Lung microvascular endothelial cell (primary cell): ENCODE measurements at regions not wholly inside any gene's neighbourhood (a gene's known extent, or its start where the extent isn't known, plus 50 kb on each side); places are given as distances from the start of the nearest gene placed in this dataset.

Experiments used
- DNase-seq, 2 donors: peaks; one replicate each; pipeline versions ENCODE4 v3.0.0 to v3.0.0-alpha.2; 2010; ENCODE audit warnings: low read depth in 2 of 2

- DNase-seq: no peak
These were observed 312.4 kb upstream of the NEBL start for GRCh38 chr10:21209495-21209894.

- no peak for DNase-seq
These were observed 311.7 kb upstream of the NEBL start for GRCh38 chr10:21208666-21209316.

GRCh38 chr10:21207852-21208646, 310.9 kb upstream of the NEBL start:
- DNase-seq: no peak

GRCh38 chr10:21205328-21205727, 308.2 kb upstream of the NEBL start:
- no peak for DNase-seq

GRCh38 chr10:21203473-21204107, 306.5 kb upstream of the NEBL start:
- no peak for DNase-seq

GRCh38 chr10:21202776-21203462, 305.8 kb upstream of the NEBL start:
- DNase-seq: no peak

- DNase-seq: no peak
These were observed 302.4 kb upstream of the NEBL start for GRCh38 chr10:21199501-21199900.

GRCh38 chr10:21197838-21198237, 300.7 kb upstream of the NEBL start:
- no peak for DNase-seq

GRCh38 chr10:21196822-21197395, 299.8 kb upstream of the NEBL start:
- no peak for DNase-seq

- DNase-seq: peak in 1 of 2 donors; percentile 61
These were observed 298.1 kb upstream of the NEBL start for GRCh38 chr10:21195252-21195651.

GRCh38 chr10:21194510-21194993, 297.4 kb upstream of the NEBL start:
- peak; percentile 73 for DNase-seq

GRCh38 chr10:21193196-21193595, 296.1 kb upstream of the NEBL start:
- DNase-seq: no peak

GRCh38 chr10:21191512-21191911, 294.4 kb upstream of the NEBL start:
- DNase-seq: peak; percentile 22 to 78

- DNase-seq: no peak
These were observed 287.9 kb upstream of the NEBL start for GRCh38 chr10:21184984-21185383.

GRCh38 chr10:21184216-21184615, 287.1 kb upstream of the NEBL start:
- peak; percentile 55 to 79 for DNase-seq

- DNase-seq: no peak
These were observed 285.9 kb upstream of the NEBL start for GRCh38 chr10:21183025-21183424.

- no peak for DNase-seq
These were observed 284.3 kb upstream of the NEBL start for GRCh38 chr10:21181451-21181850.

- DNase-seq: no peak
These were observed 283.5 kb upstream of the NEBL start for GRCh38 chr10:21180604-21181003.

- no peak for DNase-seq
These were observed 279.9 kb upstream of the NEBL start for GRCh38 chr10:21176934-21177480.

- DNase-seq: no peak
These were observed 278.7 kb upstream of the NEBL start for GRCh38 chr10:21175797-21176196.
